ENCODE measurements at regions not wholly inside any gene's neighbourhood (a gene's known extent, or its start where the extent isn't known, plus 50 kb on each side); places are given as distances from the start of the nearest gene placed in this dataset.
A peak's percentile ranks its signal among the peaks of the same experiment; 100 is the strongest.

GRCh38 chr10:43966571-43966965, 317.9 kb upstream of the ZNF32 start:
- Mint-ChIP-seq H3K9me3 (ENCODE audit: insufficient read depth) (no peaks in the 10 kb centered on the region), H3K4me1 (ENCODE audit: low read depth) (peaks cover 15% of the 10 kb centered on the region), H3K36me3 (ENCODE audit: low read depth) (no peaks in the 10 kb centered on the region), H3K27ac (no peak overlapping the region), H3K27me3 (ENCODE audit: low read depth) (peaks cover 34% of the 10 kb centered on the region), H3K4me3 (no peak overlapping the region)
- DNase-seq (no peak), ATAC-seq (no peak)
- ChIA-PET CTCF (interaction anchor here (1.0 kb wide), 1 partner anchor 277 kb away, joined by 3 read pairs; no protein-coding TSS in a partner anchor), POLR2A (no interaction called here)

DNA sequence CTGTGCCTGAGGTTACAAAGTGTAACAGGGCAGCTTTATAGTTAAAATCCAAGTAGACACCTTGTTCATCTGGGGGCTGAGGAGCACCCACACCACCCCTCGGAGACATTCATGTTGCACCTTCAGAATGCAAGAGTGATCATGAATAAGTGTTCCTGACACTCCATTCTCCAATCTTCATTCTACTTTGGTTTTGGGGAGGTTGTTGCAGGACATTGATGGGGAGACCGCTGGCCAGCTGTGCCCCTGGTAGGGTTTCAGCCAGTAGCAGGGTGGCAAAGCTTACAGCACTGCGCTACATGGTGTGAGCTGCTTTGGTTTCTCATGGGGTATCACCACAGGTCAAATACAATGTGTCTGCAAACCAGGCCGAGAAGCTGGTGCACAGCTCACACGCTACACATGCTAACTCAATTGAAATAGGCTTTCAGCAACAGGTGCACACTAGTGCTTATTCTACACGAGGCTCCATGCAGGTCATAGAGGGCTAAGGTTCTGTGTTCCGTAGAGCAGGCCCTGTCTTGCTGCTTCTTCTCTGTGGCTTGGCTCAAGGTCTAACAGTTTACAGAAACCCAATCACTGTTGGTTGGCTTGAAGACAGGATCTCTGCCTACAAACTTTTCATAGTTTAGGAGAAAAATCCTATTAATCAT, 317.4 kb upstream of the ZNF32 start:
- Mint-ChIP-seq H3K9me3 (ENCODE audit: insufficient read depth) (no peaks in the 10 kb centered on the region), H3K27ac (no peak overlapping the region), H3K4me1 (ENCODE audit: low read depth) (peaks cover 15% of the 10 kb centered on the region), H3K4me3 (no peak overlapping the region), H3K36me3 (ENCODE audit: low read depth) (no peaks in the 10 kb centered on the region), H3K27me3 (ENCODE audit: low read depth) (peaks cover 34% of the 10 kb centered on the region)
- CTCF ChIA-PET: no interaction called here
- ATAC-seq (no peak), DNase-seq (no peak)
- POLR2A ChIA-PET: no interaction called here

DNA sequence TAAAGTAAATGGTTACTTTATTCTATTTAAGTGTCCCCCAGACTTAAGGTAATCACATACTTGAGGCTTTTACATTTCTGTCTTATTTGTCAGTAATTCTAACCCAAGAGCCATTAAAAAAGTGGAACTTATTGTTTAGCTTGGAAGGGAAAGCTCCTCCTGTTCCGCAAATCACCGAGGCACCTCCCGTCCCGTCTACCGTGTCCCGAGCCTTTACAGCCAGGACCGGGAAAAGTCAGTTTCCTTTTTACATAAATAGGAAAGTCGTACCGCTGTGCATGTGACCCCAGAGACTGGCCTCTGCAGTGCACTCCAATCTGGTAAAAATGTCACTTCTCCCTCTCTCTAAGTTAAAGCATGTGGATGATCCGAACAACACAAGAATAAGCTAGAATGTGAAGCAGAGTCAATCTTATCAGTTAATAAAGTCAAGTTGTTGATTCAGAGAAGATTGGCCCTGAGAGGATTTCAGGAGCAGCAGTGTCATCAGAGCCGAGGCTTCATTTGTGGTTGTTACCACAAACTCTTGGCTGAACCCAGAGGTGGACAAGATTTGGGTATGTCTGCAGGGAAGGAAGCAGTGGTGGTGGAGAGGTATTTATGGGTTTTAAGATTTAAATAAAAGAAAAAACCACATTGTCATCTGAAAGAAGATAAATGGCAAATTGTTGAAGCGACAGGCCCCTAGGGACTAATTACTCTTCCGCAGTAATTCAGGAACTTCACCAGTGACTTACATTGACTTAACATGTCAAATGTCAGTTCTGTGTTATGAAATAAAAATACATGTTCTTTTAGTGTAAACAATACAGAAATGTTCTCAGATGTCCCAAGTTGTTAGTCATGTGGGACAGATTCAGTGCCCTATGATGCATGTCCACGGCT, 316.6 kb upstream of the ZNF32 start:
- Mint-ChIP-seq H3K4me1 (ENCODE audit: low read depth) (peaks cover 15% of the 10 kb centered on the region), H3K27me3 (ENCODE audit: low read depth) (peaks cover 34% of the 10 kb centered on the region), H3K4me3 (no peak overlapping the region), H3K36me3 (ENCODE audit: low read depth) (no peaks in the 10 kb centered on the region), H3K27ac (no peak overlapping the region), H3K9me3 (ENCODE audit: insufficient read depth) (no peaks in the 10 kb centered on the region)
- ATAC-seq (peak; percentile 30), DNase-seq (no peak)
- CTCF ChIA-PET: no interaction called here
- POLR2A ChIA-PET: no interaction called here

DNA sequence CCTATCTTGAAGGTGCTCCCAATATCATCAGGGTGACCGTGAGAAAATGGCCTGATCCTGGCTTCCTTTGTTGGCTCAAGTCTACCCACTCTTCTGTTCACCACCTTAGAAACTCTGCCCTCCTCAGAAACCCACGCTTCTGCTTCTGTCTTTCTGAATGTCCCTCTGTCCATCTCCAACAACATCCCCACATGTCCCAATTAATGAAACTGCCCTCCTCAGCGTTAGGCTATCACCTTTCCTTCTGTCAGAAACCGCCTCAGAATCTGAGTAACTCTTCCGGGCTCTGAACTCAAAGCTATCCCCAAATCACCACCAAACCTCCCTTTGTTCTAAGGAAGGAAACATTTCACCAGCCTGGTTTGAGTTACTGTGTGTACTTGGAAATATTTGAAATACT, 315.8 kb upstream of the ZNF32 start:
- Mint-ChIP-seq H3K36me3 (ENCODE audit: low read depth) (no peaks in the 10 kb centered on the region), H3K27ac (no peak overlapping the region), H3K27me3 (ENCODE audit: low read depth) (peaks cover 34% of the 10 kb centered on the region), H3K4me3 (no peak overlapping the region), H3K9me3 (ENCODE audit: insufficient read depth) (no peaks in the 10 kb centered on the region), H3K4me1 (ENCODE audit: low read depth) (peaks cover 15% of the 10 kb centered on the region)
- ChIA-PET CTCF (no interaction called here), POLR2A (no interaction called here)
- no peak for DNase-seq
- ATAC-seq: no peak

- H3K4me1 Mint-ChIP-seq (ENCODE audit: low read depth): peaks cover 15% of the 10 kb centered on the region
- peaks cover 34% of the 10 kb centered on the region for H3K27me3 Mint-ChIP-seq (ENCODE audit: low read depth)
- CTCF ChIA-PET: no interaction called here
- H3K27ac Mint-ChIP-seq: no peak overlapping the region
- POLR2A ChIA-PET: no interaction called here
- ATAC-seq (no peak), DNase-seq (no peak)
- H3K9me3 Mint-ChIP-seq (ENCODE audit: insufficient read depth): no peaks in the 10 kb centered on the region
- H3K4me3 Mint-ChIP-seq: no peak overlapping the region
- H3K36me3 Mint-ChIP-seq (ENCODE audit: low read depth): no peaks in the 10 kb centered on the region
Measured at GRCh38 chr10:43963793-43964425, 315.2 kb upstream of the ZNF32 start.

DNA sequence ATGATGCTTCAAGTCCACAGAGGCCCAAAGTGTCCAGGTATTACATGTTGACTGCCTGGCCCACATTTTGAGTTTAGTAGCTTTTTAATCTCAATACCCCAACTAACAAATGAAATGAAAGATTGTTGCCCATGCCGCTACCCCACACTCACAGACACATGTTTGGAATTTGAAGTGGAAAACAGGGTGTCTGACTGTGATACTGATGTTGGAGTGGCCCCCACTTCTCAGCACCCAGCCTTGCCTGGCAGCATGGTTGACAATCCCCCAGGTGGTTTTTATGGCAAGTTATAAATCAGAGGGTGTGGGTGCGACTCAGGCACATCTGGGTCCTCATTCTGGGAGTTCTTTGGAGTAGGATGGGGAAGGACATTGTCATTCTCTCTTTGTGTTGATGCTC, 314.7 kb upstream of the ZNF32 start:
- ChIA-PET CTCF (no interaction called here), POLR2A (no interaction called here)
- no peak overlapping the region for H3K27ac Mint-ChIP-seq
- no peak overlapping the region for H3K4me3 Mint-ChIP-seq
- no peak for ATAC-seq
- no peaks in the 10 kb centered on the region for H3K36me3 Mint-ChIP-seq (ENCODE audit: low read depth)
- peak; percentile 9 for DNase-seq
- H3K4me1 Mint-ChIP-seq (ENCODE audit: low read depth): peaks cover 15% of the 10 kb centered on the region
- H3K27me3 Mint-ChIP-seq (ENCODE audit: low read depth): peaks cover 32% of the 10 kb centered on the region
- H3K9me3 Mint-ChIP-seq (ENCODE audit: insufficient read depth): no peaks in the 10 kb centered on the region

DNA sequence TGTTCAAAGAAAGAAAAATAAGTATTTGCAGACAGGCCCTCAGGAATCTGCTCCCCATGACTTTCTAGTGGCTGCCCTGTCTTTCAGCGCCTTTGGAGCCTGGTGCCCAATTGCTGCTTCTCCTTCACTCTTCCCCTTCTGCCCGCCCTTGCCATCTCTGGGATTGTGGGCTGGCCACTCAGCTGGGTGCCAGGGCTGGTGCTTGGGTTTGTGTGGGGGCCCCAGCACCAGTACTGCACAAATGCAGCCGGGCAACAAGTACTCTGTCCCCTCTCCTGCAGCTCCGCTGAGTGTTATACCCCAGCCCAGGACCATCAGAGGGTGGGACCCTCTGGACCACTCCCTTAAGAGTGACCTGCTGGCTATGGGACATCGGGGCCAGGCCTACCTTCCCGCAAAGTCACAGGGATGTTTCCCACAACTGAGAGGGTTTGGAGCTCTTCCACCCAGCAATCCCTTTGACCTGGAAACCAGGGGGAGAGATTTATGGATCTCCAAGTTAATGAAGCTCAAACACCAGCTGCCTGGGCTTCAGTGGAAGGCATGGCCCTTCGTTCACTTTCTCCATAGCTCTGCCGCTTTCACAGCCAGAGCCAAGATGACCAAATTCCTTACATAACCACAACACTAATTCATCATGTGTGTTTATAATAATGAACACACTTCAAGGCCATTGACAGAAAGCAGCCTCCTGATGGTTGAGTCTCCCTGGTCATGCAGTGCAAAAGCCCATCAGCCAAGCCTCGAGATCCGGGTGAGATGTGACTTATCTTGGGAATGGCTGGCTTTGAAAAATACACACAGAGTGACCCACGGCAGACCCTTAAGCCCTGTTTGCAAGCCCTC, 313.9 kb upstream of the ZNF32 start:
- ChIA-PET CTCF (no interaction called here), POLR2A (no interaction called here)
- H3K36me3 Mint-ChIP-seq (ENCODE audit: low read depth): no peaks in the 10 kb centered on the region

GRCh38 chr10:43961523-43962345, 313.1 kb upstream of the ZNF32 start:
- Mint-ChIP-seq H3K4me3 (no peak overlapping the region), H3K27ac (no peak overlapping the region), H3K36me3 (ENCODE audit: low read depth) (no peaks in the 10 kb centered on the region), H3K4me1 (ENCODE audit: low read depth) (peaks cover 15% of the 10 kb centered on the region), H3K9me3 (ENCODE audit: insufficient read depth) (no peaks in the 10 kb centered on the region), H3K27me3 (ENCODE audit: low read depth) (peaks cover 25% of the 10 kb centered on the region)
- ChIA-PET CTCF (no interaction called here), POLR2A (no interaction called here)
- DNase-seq: no peak
- no peak for ATAC-seq

More for the DNA sequence above, 313.9 kb upstream of the ZNF32 start:
- peaks cover 25% of the 10 kb centered on the region for H3K27me3 Mint-ChIP-seq (ENCODE audit: low read depth)
- H3K27ac Mint-ChIP-seq: no peak overlapping the region
- peak; percentile 14 for DNase-seq
- H3K4me1 Mint-ChIP-seq (ENCODE audit: low read depth): peaks cover 15% of the 10 kb centered on the region
- no peaks in the 10 kb centered on the region for H3K9me3 Mint-ChIP-seq (ENCODE audit: insufficient read depth)
- no peak for ATAC-seq
- no peak overlapping the region for H3K4me3 Mint-ChIP-seq

DNA sequence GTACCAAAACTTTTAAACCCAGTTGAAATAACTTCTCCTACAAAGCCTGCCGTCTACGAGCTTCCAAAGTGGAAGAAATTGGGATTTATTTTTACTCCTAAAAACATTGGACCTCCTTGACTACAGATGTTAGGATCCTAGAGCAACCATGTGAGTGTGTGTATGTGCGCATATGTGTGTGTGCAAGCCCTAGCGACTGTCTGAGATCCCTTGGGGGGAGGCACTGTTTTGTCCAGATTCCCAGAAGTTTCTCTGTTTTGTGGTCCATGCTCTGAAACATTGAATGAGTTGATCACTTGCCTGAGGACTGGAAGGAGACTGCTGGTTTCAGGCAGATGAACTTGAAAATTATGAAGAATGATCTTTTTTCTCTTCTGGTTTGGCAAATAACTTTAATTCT, 312.3 kb upstream of the ZNF32 start:
- peaks cover 20% of the 10 kb centered on the region for H3K27me3 Mint-ChIP-seq (ENCODE audit: low read depth)
- no peak overlapping the region for H3K4me3 Mint-ChIP-seq
- no peak for ATAC-seq
- CTCF ChIA-PET: no interaction called here
- H3K36me3 Mint-ChIP-seq (ENCODE audit: low read depth): no peaks in the 10 kb centered on the region
- H3K9me3 Mint-ChIP-seq (ENCODE audit: insufficient read depth): no peaks in the 10 kb centered on the region
- H3K4me1 Mint-ChIP-seq (ENCODE audit: low read depth): peaks cover 15% of the 10 kb centered on the region
- POLR2A ChIA-PET: no interaction called here
- no peak overlapping the region for H3K27ac Mint-ChIP-seq
- DNase-seq: no peak

- ChIA-PET CTCF (no interaction called here), POLR2A (no interaction called here)
- no peak for DNase-seq
- H3K36me3 Mint-ChIP-seq (ENCODE audit: low read depth): no peaks in the 10 kb centered on the region
- H3K9me3 Mint-ChIP-seq (ENCODE audit: insufficient read depth): no peaks in the 10 kb centered on the region
- peaks cover 18% of the 10 kb centered on the region for H3K27me3 Mint-ChIP-seq (ENCODE audit: low read depth)
- H3K27ac Mint-ChIP-seq: no peak overlapping the region
- no peak overlapping the region for H3K4me3 Mint-ChIP-seq
- no peak for ATAC-seq
- peaks cover 12% of the 10 kb centered on the region for H3K4me1 Mint-ChIP-seq (ENCODE audit: low read depth)
Measured at GRCh38 chr10:43960477-43960876, 311.8 kb upstream of the ZNF32 start.

GRCh38 chr10:43960135-43960415, 311.4 kb upstream of the ZNF32 start:
- ATAC-seq (no peak), DNase-seq (no peak)
- Mint-ChIP-seq H3K27ac (no peak overlapping the region), H3K4me3 (no peak overlapping the region), H3K27me3 (ENCODE audit: low read depth) (peaks cover 15% of the 10 kb centered on the region), H3K4me1 (ENCODE audit: low read depth) (peaks cover 8% of the 10 kb centered on the region), H3K36me3 (ENCODE audit: low read depth) (no peaks in the 10 kb centered on the region), H3K9me3 (ENCODE audit: insufficient read depth) (no peaks in the 10 kb centered on the region)
- ChIA-PET CTCF (no interaction called here), POLR2A (no interaction called here)

Measured in activated CD8-positive, alpha-beta T cell treated with anti-CD3 and anti-CD28 coated beads, Interleukin-2, amount 10 ng/mL, durations not matched to agents 7 days and 5 days (primary cell).